ENCODE measurements at regions not wholly inside any gene's neighbourhood (a gene's known extent, or its start where the extent isn't known, plus 50 kb on each side); places are given as distances from the start of the nearest gene placed in this dataset.

- DNase-seq, result no peak
- H3K4me3 Mint-ChIP-seq, result no peak overlapping the region
- no peaks in the 10 kb centered on the region for H3K4me1 Mint-ChIP-seq (ENCODE audit: low read depth)
- ATAC-seq, result no peak
- ChIA-PET CTCF (no interaction called here), POLR2A (no interaction called here)
- intact Hi-C loops (cut with micrococcal nuclease), result no loop called here
- no peak for TF ChIP-seq CTCF (IDR thresholded peaks at IDR 0.05)
- H3K9me3 Mint-ChIP-seq, result no peaks in the 10 kb centered on the region
- peaks cover 7% of the 10 kb centered on the region for H3K27me3 Mint-ChIP-seq
- no peak overlapping the region for H3K27ac Mint-ChIP-seq
- no peaks in the 10 kb centered on the region for H3K36me3 Mint-ChIP-seq (ENCODE audit: low read depth)
Measured at GRCh38 chr9:87243602-87244001, 254.1 kb upstream of the DAPK1 start.

DNA sequence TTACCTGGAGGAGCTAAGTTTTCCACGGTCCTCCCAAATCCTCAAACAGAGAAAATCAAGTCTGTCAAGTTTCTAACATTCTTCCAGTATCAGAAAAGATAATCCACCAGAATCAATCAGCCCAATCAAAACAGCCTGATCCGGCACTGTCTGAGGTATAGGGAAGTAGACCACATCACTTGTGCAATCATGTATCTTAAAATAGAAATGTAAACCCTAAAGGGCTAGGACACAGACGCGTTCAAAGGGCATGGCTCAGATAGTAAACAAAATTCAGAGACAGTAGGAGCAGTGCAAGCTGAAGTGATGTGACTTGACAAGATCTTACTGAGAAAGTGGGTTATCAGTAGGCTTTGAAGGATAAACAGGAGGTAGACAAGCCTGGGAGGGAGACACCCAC, 252.4 kb upstream of the DAPK1 start:
- TF ChIP-seq CTCF (IDR thresholded peaks at IDR 0.05), result no peak
- POLR2A ChIA-PET, result no interaction called here

DNA sequence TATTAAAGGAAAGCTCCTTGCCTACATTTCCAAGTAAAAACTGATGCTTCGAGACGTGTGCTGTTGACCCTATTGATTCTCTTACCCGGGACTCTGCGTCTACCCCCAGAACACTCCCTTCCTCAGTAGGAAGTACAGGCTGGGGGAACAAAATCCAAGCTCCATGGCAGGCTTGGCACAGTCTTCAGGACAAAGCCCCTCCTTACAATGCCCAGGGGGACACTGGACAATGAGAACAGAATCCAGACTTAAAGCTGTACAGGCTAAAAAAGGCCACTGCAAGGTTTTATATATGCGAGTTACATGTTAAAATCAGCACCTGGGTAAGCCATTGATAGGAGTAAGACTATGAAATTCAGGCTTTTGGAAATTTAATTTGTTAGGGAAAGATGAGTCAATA, 250.6 kb upstream of the DAPK1 start:
- Mint-ChIP-seq H3K4me3 (no peak overlapping the region), H3K9me3 (no peaks in the 10 kb centered on the region), H3K27me3 (peaks cover 4% of the 10 kb centered on the region), H3K27ac (no peak overlapping the region), H3K4me1 (ENCODE audit: low read depth) (no peaks in the 10 kb centered on the region), H3K36me3 (ENCODE audit: low read depth) (no peaks in the 10 kb centered on the region)
- TF ChIP-seq CTCF (IDR thresholded peaks at IDR 0.05), result no peak
- CTCF ChIA-PET, result no interaction called here
- POLR2A ChIA-PET, result no interaction called here
- intact Hi-C loops (cut with micrococcal nuclease), result no loop called here
- ATAC-seq (no peak), DNase-seq (no peak)

More for the DNA sequence above, 252.4 kb upstream of the DAPK1 start:
- Mint-ChIP-seq H3K27me3 (peaks cover 7% of the 10 kb centered on the region), H3K27ac (no peak overlapping the region), H3K36me3 (ENCODE audit: low read depth) (no peaks in the 10 kb centered on the region), H3K4me1 (ENCODE audit: low read depth) (no peaks in the 10 kb centered on the region), H3K9me3 (no peaks in the 10 kb centered on the region), H3K4me3 (no peak overlapping the region)
- DNase-seq, result no peak
- intact Hi-C loops (cut with micrococcal nuclease), result no loop called here
- no peak for ATAC-seq
- CTCF ChIA-PET, result no interaction called here

DNA sequence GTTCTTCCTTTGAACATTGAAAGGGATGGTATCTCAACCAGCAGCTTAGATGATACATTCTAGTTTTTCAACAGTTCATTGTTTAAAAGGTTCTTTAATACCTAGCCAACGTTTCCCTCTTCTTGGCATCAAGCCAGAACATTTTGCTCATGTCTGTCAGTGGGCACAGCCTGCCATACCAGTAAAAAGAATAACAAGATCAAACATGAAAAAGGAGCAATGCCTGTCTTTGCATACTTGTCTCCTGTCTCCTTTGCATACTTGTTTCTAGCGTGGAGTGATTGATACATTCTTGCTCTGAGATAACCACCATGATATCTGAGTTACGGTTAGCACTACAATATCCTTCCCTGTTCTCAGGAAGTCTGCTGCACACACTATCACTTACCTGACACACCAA, 248.6 kb upstream of the DAPK1 start:
- H3K4me1 Mint-ChIP-seq (ENCODE audit: low read depth), result no peaks in the 10 kb centered on the region
- H3K27me3 Mint-ChIP-seq, result peaks cover 4% of the 10 kb centered on the region
- H3K27ac Mint-ChIP-seq, result no peak overlapping the region
- intact Hi-C loops (cut with micrococcal nuclease), result no loop called here
- TF ChIP-seq CTCF (IDR thresholded peaks at IDR 0.05), result no peak
- H3K9me3 Mint-ChIP-seq, result no peaks in the 10 kb centered on the region
- CTCF ChIA-PET, result no interaction called here
- DNase-seq (no peak), ATAC-seq (no peak)
- H3K36me3 Mint-ChIP-seq (ENCODE audit: low read depth), result no peaks in the 10 kb centered on the region
- POLR2A ChIA-PET, result no interaction called here
- H3K4me3 Mint-ChIP-seq, result no peak overlapping the region

- no peak for TF ChIP-seq CTCF (IDR thresholded peaks at IDR 0.05)
- no peaks in the 10 kb centered on the region for H3K36me3 Mint-ChIP-seq (ENCODE audit: low read depth)
- H3K27me3 Mint-ChIP-seq, result peaks cover under 1% of the 10 kb centered on the region
- H3K4me1 Mint-ChIP-seq (ENCODE audit: low read depth), result no peaks in the 10 kb centered on the region
- ATAC-seq (no peak), DNase-seq (no peak)
- intact Hi-C loops (cut with micrococcal nuclease), result no loop called here
- POLR2A ChIA-PET, result no interaction called here
- CTCF ChIA-PET, result no interaction called here
- no peak overlapping the region for H3K4me3 Mint-ChIP-seq
- H3K27ac Mint-ChIP-seq, result no peak overlapping the region
- H3K9me3 Mint-ChIP-seq, result no peaks in the 10 kb centered on the region
Measured at GRCh38 chr9:87250205-87250604, 247.5 kb upstream of the DAPK1 start.

All from activated CD8-positive, alpha-beta T cell treated with anti-CD3 and anti-CD28 coated beads for 36 hours (primary cell).